ENCODE measurements at regions not wholly inside any gene's neighbourhood (a gene's known extent, or its start where the extent isn't known, plus 50 kb on each side); places are given as distances from the start of the nearest gene placed in this dataset.

DNA sequence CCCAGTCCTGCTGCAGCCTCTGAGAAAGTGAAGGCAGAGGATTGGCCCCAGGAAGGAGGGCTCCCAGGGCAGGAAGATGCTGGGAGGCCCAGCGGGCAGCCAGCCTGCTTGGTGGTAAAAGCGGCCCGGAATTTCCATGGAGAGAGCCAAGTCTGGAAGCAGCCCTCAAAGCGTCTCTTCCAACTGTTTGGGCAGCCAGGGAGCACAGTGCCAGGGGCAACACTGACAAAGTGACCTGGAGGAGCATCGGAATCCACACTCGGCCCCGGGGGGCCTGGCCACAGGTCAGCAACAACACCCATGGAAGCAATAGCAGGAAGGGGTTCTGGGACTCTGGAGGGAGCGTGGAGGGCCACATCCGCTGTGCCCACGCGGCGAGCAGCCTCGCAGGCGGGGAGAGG, 63.2 kb upstream of the FGFR2 start:
- Histone ChIP-seq H2AK9ac (replicated peaks; ENCODE audit: low read depth, low read length, poor library complexity) (no peak overlapping the region), H2BK20ac (ENCODE audit: low read depth, low read length) (no peak overlapping the region), H2BK120ac (ENCODE audit: low read depth, low read length) (no peak overlapping the region), H2BK15ac (ENCODE audit: low read depth, low read length) (no peak overlapping the region), H3K18ac (ENCODE audit: low read depth, low read length) (no peak overlapping the region), H4K20me1 (ENCODE audit: insufficient read depth, low read length) (no peaks in the 10 kb centered on the region), H3K4ac (ENCODE audit: low read depth, low read length) (no peak overlapping the region), H3K23ac (ENCODE audit: low read depth, low read length) (no peak overlapping the region), H2AK5ac (ENCODE audit: low read depth, low read length) (no peak overlapping the region), H3K36me3 (ENCODE audit: control insufficient read depth, insufficient read depth, low read length) (no peaks in the 10 kb centered on the region), H3K27ac (ENCODE audit: insufficient read depth, low read length) (no peak overlapping the region), H3K56ac (ENCODE audit: extremely low read depth, insufficient read depth, low read length) (no peak overlapping the region), H2AFZ (replicated peaks; ENCODE audit: low read length, poor library complexity) (no peak overlapping the region), H3K27me3 (ENCODE audit: control insufficient read depth, insufficient read depth, low read length) (no peaks in the 10 kb centered on the region), H3K4me2 (ENCODE audit: low read depth, low read length) (no peak overlapping the region), H3K9me1 (ENCODE audit: insufficient read depth, low read length) (no peaks in the 10 kb centered on the region), H3K4me3 (ENCODE audit: insufficient read depth, low read depth, low read length) (no peak overlapping the region), H3K9ac (ENCODE audit: low read depth, low read length) (no peak overlapping the region), H4K8ac (ENCODE audit: low read depth in 2 of 2, low read length in 2 of 2) (no peak overlapping the region), H3K4me1 (ENCODE audit: control insufficient read depth, insufficient read depth, low read length) (no peaks in the 10 kb centered on the region), H3K14ac (replicated peaks; ENCODE audit: low read depth, low read length) (no peak overlapping the region), H3K9me3 (ENCODE audit: control insufficient read depth, insufficient read depth, low read length) (peaks cover 19% of the 10 kb centered on the region), H4K5ac (ENCODE audit: low read depth, low read length) (no peak overlapping the region), H2BK5ac (ENCODE audit: low read depth, low read length, poor library complexity, severe bottlenecking) (no peak overlapping the region), H3K79me1 (ENCODE audit: low read depth in 1 of 2, low read length in 2 of 2) (no peaks in the 10 kb centered on the region), H4K91ac (ENCODE audit: insufficient read depth, low read depth, low read length) (no peak overlapping the region)
- dilution Hi-C loops (cut with HindIII; ENCODE audit: low sequenced_read_pairs, unreplicated experiment) (no loop called here), in situ Hi-C loops (cut with MboI; ENCODE audit: low sequenced_read_pairs) (no loop called here), intact Hi-C loops (cut with micrococcal nuclease) (no loop called here)
- no TSS peak for BruUV-seq (replicated peaks)
- DNase-seq (no peak), ATAC-seq (ENCODE audit: low read depth) (no peak)
- 58% methylated on average over 10 of the region's 14 CpGs; no CpG with 5 or more reads in 1 of the 2 experiments for WGBS, 2 experiments (ENCODE audit: extremely low coverage in 2 of 2, insufficient read length in 1 of 2)
- no peak for TF ChIP-seq BHLHE40 (IDR thresholded peaks at IDR 0.05; ENCODE audit: low read depth, low read length)
- no peak for TF ChIP-seq MAZ (IDR thresholded peaks at IDR 0.05; ENCODE audit: borderline replicate concordance, low read depth, low read length)
- TF ChIP-seq NFE2L2 (IDR thresholded peaks at IDR 0.05; ENCODE audit: low read depth, low read length), result no peak
- no peak for TF ChIP-seq RCOR1 (IDR thresholded peaks at IDR 0.05; ENCODE audit: insufficient replicate concordance, low read length)
- TF ChIP-seq SMC3 (IDR thresholded peaks at IDR 0.05; ENCODE audit: low read depth, low read length), result no peak
- TF ChIP-seq CHD1 (IDR thresholded peaks at IDR 0.05; ENCODE audit: low read depth, low read length), result no peak
- no peak for TF ChIP-seq RAD21 (IDR thresholded peaks at IDR 0.05; ENCODE audit: low read length)
- ChIA-PET POLR2A (ENCODE audit: unreplicated experiment) (no interaction called here), CTCF (no interaction called here)

Measured in IMR-90 (cell line).